Central memory CD4-positive, alpha-beta T cell (primary cell): ENCODE measurements at regions not wholly inside any gene's neighbourhood (a gene's known extent, or its start where the extent isn't known, plus 50 kb on each side); places are given as distances from the start of the nearest gene placed in this dataset.
"Not testable (repeated sequence)": the region's sequence is repeated elsewhere in the genome, so short reads cannot be mapped to it uniquely, and the experiment has no call there.

Experiments
- DNase-seq: peaks from one replicate; pipeline ENCODE4 v3.0.0; 2022

DNA sequence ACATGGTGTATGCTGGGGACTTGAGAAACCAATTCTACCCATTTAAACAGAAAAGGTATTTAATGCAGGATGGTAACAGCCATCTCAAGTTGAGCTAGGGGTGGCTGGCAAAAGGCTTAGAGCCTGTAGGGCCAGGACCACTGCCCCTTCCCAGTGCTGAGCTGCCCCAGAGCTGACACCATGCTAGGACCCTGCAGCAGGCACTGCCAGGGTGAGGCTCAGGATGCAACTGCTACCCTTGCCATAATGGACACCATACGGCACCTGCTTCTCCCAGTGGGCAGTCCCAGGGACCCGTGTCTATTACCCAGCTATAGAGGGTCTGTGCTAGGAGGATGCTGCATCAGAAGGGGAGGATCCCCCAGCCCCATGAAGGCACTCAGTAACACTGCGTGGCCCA is 160.7 kb upstream of the ADCY1 start:
- DNase-seq: no peak

- no peak for DNase-seq
These were observed 159.9 kb upstream of the ADCY1 start for GRCh38 chr7:45414226-45414625.

GRCh38 chr7:45415265-45415664 is 158.9 kb upstream of the ADCY1 start:
- DNase-seq: no peak

DNA sequence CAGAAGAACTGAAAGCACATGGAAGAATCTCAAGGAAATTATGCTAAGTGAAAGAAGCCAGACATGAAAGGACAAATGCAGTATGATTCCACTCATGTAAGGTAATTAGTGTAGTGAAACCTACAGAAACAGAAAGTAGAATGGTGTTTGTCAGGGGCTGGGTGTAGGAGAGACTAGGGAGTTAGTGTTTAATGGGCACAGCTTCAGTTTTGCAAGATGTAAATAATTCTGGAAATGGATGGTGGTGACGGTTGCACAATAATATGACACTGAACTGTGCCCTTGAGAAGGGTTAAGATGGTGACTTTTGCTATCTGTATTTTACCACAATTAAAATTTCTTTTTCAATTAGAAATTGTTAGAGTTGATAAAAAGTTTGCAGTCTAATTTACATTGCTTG is 157.3 kb upstream of the ADCY1 start:
- DNase-seq: no peak

DNA sequence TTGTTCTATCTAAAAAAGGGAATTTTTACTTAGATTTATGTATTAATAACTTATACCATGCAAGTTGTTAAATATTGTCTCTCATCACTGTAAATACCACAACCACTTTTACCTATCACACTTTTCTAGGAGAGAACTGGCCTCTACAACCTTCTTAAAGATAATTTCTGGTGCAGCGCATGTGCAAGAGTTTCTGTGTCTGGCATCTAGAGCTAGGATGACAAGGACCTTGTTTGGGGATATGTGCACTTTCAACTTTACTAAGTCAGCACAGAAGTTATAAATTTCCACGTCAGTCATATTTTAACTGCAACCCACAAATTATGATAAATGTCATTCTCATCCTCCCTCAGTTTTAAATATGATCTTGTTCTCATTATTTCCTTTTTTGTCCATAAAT is 156.9 kb upstream of the ADCY1 start:
- no peak for DNase-seq

DNA sequence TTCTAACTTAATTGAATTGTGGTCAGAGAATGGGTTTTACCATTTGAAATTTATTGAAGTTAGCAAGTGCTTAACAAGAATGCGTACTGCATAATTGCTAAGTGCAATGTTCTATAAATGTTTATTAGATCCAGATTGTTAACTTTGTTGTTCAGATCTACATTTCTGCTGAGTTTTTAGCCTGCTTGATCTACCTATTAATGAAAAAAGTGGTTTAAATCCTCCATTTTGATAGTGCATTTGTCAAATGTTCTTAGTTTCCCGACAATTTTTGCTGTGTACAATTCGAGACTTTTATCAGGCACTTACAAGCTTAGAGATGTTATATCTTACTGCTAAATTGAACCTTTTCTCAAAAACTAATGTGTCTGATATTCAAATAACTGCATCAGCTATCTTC is 156.4 kb upstream of the ADCY1 start:
- no peak for DNase-seq

DNA sequence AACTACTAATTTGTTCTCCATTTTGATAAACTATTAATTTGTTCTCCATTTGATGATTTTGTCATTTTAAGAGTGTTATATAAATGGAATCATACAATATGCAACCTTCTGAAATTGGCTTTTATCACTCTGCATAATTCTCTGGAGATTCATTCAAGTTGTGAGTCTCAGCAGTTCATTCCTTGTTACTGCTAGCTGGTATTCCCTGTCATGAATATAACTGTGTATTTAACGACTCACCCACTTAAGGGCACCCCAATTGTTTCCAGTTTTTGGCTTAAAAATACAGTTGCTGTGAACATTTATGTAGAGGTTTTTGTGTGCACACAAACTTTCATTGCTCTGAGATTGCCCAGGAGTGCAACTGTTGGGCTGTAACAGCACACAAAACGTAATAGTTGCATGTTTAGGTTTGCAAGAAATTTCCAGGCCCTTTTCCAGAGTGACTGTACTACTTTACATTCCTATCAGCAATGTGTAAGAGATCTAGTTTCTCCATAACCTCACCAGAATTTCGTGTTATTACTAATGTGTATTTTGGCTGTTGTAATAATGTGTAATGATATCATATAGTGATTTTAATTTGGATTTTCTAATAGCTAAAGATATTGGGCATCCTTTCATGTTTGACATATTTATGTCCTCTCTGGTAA is 153.2 kb upstream of the ADCY1 start:
- no peak for DNase-seq

- DNase-seq: no peak
These were observed 152.4 kb upstream of the ADCY1 start for GRCh38 chr7:45421806-45422205.

GRCh38 chr7:45430397-45430796 is 143.8 kb upstream of the ADCY1 start:
- no peak for DNase-seq

DNA sequence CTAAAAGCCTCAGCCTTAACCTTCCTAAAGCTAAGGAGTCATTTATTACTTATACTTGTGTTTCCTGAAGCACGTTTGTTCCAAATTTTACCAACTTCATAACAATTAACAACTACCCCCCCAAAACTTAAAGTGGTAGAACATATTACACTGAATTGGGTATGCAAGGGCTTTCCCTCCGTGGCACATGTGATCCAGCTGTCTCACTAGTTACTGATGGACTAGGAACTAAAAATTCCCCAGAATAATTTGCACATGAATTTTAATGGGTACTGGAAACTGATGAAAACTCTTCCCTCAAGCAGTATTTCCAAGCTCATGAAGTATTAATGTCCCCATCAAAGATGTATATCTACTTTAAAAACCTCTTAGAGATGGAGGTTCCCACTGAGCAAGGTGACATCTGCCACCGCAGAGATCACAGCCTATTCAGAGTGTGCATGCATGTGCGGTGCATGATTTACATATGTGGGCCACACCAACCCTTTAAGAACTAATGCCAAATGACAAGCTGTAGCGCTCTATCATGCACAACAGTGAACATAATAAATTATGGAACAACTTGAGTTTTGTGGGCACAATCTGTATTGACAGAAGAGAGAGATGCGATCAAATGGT is 139.9 kb upstream of the ADCY1 start:
- DNase-seq: no peak

DNA sequence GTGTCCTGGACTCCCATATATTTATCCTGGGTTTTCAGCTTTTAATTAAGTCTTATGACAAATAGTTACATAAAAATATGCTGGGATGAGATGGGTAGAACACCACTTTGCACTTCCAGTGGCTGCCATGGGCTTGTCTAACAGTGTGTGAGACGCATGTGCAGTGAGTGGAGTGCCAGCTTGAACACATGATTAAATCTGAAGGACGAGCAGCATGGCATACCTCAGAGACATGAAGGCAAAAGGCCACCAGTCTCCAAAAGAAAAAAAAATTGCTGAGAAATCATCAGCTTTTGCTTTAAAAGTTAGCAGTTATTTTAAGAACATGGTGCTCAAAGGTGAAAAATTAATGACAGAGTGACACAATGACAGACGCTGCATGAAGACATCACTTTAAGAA is 139.0 kb upstream of the ADCY1 start:
- DNase-seq: no peak

GRCh38 chr7:45435846-45436245 is 138.3 kb upstream of the ADCY1 start:
- no peak for DNase-seq

GRCh38 chr7:45440776-45441175 is 133.4 kb upstream of the ADCY1 start:
- DNase-seq: not testable (repeated sequence)

GRCh38 chr7:45443263-45443662 is 130.9 kb upstream of the ADCY1 start:
- DNase-seq: no peak

GRCh38 chr7:45446195-45446944 is 127.8 kb upstream of the ADCY1 start:
- no peak for DNase-seq

DNA sequence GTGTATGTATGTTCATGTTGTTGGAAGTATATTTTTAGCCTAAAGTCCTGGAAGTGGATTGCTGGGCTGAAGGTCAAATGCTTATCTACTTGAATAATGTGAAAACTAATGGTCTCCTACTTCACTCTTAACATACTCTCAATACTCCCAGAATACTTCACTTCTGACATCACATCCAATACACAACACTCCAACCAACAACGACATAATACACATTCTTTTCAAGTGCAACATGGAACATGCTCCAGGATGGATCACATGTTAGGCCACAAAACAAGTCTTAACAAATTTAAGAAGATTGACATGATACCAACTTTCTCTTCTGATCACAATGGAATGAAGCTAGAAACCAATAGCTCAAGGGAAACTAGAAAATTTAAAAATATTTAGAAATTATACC is 126.9 kb upstream of the ADCY1 start:
- DNase-seq: no peak

GRCh38 chr7:45450571-45451204 is 123.5 kb upstream of the ADCY1 start:
- DNase-seq: no peak

GRCh38 chr7:45451342-45452035 is 122.7 kb upstream of the ADCY1 start:
- DNase-seq: no peak

GRCh38 chr7:45454771-45455170 is 119.4 kb upstream of the ADCY1 start:
- DNase-seq: no peak

DNA sequence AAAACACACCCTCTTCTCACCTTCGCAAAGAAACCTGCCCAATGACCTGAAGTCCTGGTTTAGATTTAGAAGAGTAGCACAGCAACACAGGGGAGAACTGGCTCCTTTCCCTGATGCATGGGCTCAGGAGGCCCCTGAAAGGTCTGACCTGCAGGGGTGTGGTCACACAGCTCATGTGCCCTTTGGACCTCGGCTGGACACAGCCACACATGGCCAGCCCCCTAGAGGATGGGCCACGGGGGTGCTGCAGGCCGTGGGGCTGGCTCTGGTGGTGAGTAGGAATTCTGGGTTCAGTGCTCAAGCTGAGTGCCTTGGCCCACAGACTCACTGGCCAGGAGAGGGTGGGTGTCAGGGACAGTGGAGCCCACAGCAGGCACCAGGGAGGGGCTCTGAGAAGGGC is 118.5 kb upstream of the ADCY1 start:
- DNase-seq: no peak

DNA sequence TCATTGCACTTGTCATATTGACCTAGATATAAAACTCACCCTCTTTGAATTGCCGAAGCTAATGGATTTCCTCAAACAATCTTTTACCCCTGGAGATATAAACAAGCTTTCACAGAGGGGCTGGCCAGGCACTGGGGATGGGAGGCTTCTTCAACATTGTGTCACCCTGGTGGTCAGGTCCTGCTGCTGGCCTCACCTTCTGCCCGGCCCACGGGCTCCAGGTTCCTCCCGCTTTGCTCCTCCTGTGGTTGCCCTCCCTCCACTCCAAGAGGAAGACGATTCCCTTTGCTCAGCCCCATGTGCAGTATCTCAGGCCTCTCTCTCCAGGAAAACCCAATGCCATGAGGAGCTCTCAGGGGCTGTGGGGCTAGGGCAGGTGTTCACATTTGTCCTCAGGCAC is 118.1 kb upstream of the ADCY1 start:
- no peak for DNase-seq

GRCh38 chr7:45456747-45457524 is 117.2 kb upstream of the ADCY1 start:
- no peak for DNase-seq
